Ureter (tissue), 1 donor: ENCODE measurements at regions not wholly inside any gene's neighbourhood (a gene's known extent, or its start where the extent isn't known, plus 50 kb on each side); places are given as distances from the start of the nearest gene placed in this dataset.

Experiments used
- DNase-seq: peaks from one replicate; pipeline ENCODE4 v3.0.0-alpha.2; 2020; ENCODE audit warnings: low spot score
- donor health status: DM: yes; HTN: yes; CAD: no.

- no peak for DNase-seq
Observed at GRCh38 chr11:15621565-15621964, 506.8 kb downstream of the INSC start.

GRCh38 chr11:15622231-15622890 lies 507.6 kb downstream of the INSC start:
- DNase-seq: no peak

- no peak for DNase-seq
Observed at GRCh38 chr11:15624701-15625100, 510.0 kb downstream of the INSC start.

GRCh38 chr11:15625691-15626090 lies 511.0 kb downstream of the INSC start:
- no peak for DNase-seq

- DNase-seq: no peak
Observed at GRCh38 chr11:15627560-15627959, 512.8 kb downstream of the INSC start.

GRCh38 chr11:15629690-15630321 lies 515.1 kb downstream of the INSC start:
- DNase-seq: no peak

GRCh38 chr11:15630896-15631295 lies 516.2 kb downstream of the INSC start:
- DNase-seq: no peak

GRCh38 chr11:15635521-15635920 lies 520.8 kb downstream of the INSC start:
- DNase-seq: no peak

GRCh38 chr11:15636521-15637089 lies 521.9 kb downstream of the INSC start:
- DNase-seq: no peak

GRCh38 chr11:15638386-15638787 lies 523.7 kb downstream of the INSC start:
- DNase-seq: no peak

GRCh38 chr11:15640318-15640717 lies 525.6 kb downstream of the INSC start:
- no peak for DNase-seq

GRCh38 chr11:15641271-15642045 lies 526.7 kb downstream of the INSC start:
- DNase-seq: no peak

- DNase-seq: no peak
Observed at GRCh38 chr11:15645201-15645600, 530.5 kb downstream of the INSC start.

- no peak for DNase-seq
Observed at GRCh38 chr11:15649371-15650104, 534.8 kb downstream of the INSC start.

- peak; percentile 92 for DNase-seq
Observed at GRCh38 chr11:15650105-15650938, 535.6 kb downstream of the INSC start.

- no peak for DNase-seq
Observed at GRCh38 chr11:15651033-15651432, 536.3 kb downstream of the INSC start.

GRCh38 chr11:15651816-15652215 lies 537.1 kb downstream of the INSC start:
- DNase-seq: no peak

GRCh38 chr11:15653191-15653710 lies 538.5 kb downstream of the INSC start:
- no peak for DNase-seq

GRCh38 chr11:15654451-15654850 lies 539.7 kb downstream of the INSC start:
- DNase-seq: no peak

- no peak for DNase-seq
Observed at GRCh38 chr11:15655552-15655951, 540.8 kb downstream of the INSC start.

- DNase-seq: no peak
Observed at GRCh38 chr11:15657264-15657663, 542.5 kb downstream of the INSC start.
